Osteocyte (in vitro differentiated cells): ENCODE measurements at regions not wholly inside any gene's neighbourhood (a gene's known extent, or its start where the extent isn't known, plus 50 kb on each side); places are given as distances from the start of the nearest gene placed in this dataset.

Experiments used
- DNase-seq: peaks from one replicate; pipeline ENCODE4 v3.0.0; 2021; ENCODE audit warnings: mixed read lengths; ENCODE audit not compliant: unreplicated experiment; ENCODE audit errors: extremely low spot score
- H3K27ac Mint-ChIP-seq: one replicate; pipeline ENCODE4 v1.8.0; 2021; ENCODE audit warnings: mild to moderate bottlenecking, mixed read lengths; ENCODE audit not compliant: unreplicated experiment
- H3K27me3 Mint-ChIP-seq: one replicate; pipeline ENCODE4 v1.8.0; 2021; ENCODE audit warnings: mixed read lengths; ENCODE audit not compliant: unreplicated experiment
- H3K36me3 Mint-ChIP-seq: one replicate; pipeline ENCODE4 v1.8.0; 2021; ENCODE audit warnings: mixed read lengths; ENCODE audit not compliant: unreplicated experiment
- H3K4me1 Mint-ChIP-seq: one replicate; pipeline ENCODE4 v1.8.0; 2021; ENCODE audit warnings: mixed read lengths; ENCODE audit not compliant: unreplicated experiment
- H3K4me3 Mint-ChIP-seq: one replicate; pipeline ENCODE4 v1.8.0; 2021; ENCODE audit warnings: mild to moderate bottlenecking, moderate library complexity, mixed read lengths; ENCODE audit not compliant: unreplicated experiment
- H3K9me3 Mint-ChIP-seq: one replicate; pipeline ENCODE4 v1.8.0; 2021; ENCODE audit warnings: mixed read lengths; ENCODE audit not compliant: unreplicated experiment
- CTCF ChIP-seq: fragments of 200-600 bp; sonication (generic); IDR thresholded peaks from 2 replicates; pipeline ENCODE4 v1.5.0; 2021; ENCODE audit warnings: antibody characterized with exemption, mild to moderate bottlenecking, moderate library complexity

GRCh38 chr5:173735691-173736090 lies 119.2 kb upstream of the BOD1 start:
- Mint-ChIP-seq H3K9me3 (no peaks in the 10 kb centered on the region), H3K4me1 (peaks cover 7% of the 10 kb centered on the region), H3K27me3 (no peaks in the 10 kb centered on the region), H3K4me3 (no peak overlapping the region), H3K36me3 (no peaks in the 10 kb centered on the region), H3K27ac (no peak overlapping the region)
- DNase-seq = no peak
- no peak for TF ChIP-seq CTCF

- TF ChIP-seq CTCF = no peak
- H3K4me1 Mint-ChIP-seq = peaks cover 7% of the 10 kb centered on the region
- H3K27ac Mint-ChIP-seq = no peak overlapping the region
- H3K9me3 Mint-ChIP-seq = no peaks in the 10 kb centered on the region
- no peak overlapping the region for H3K4me3 Mint-ChIP-seq
- DNase-seq = no peak
- H3K27me3 Mint-ChIP-seq = no peaks in the 10 kb centered on the region
- H3K36me3 Mint-ChIP-seq = no peaks in the 10 kb centered on the region
Measured at GRCh38 chr5:173736374-173736773, 119.9 kb upstream of the BOD1 start.

- no peak for DNase-seq
- Mint-ChIP-seq H3K4me1 (peaks cover 7% of the 10 kb centered on the region), H3K9me3 (no peaks in the 10 kb centered on the region), H3K36me3 (no peaks in the 10 kb centered on the region), H3K4me3 (no peak overlapping the region), H3K27ac (no peak overlapping the region), H3K27me3 (no peaks in the 10 kb centered on the region)
- no peak for TF ChIP-seq CTCF
Measured at GRCh38 chr5:173736923-173737412, 120.5 kb upstream of the BOD1 start.

GRCh38 chr5:173739741-173740140 lies 123.3 kb upstream of the BOD1 start:
- TF ChIP-seq CTCF = no peak
- Mint-ChIP-seq H3K36me3 (no peaks in the 10 kb centered on the region), H3K27ac (peak overlapping the region; percentile 27), H3K4me1 (peaks cover 9% of the 10 kb centered on the region), H3K27me3 (no peaks in the 10 kb centered on the region), H3K9me3 (no peaks in the 10 kb centered on the region), H3K4me3 (no peak overlapping the region)
- no peak for DNase-seq

- no peak overlapping the region for H3K27ac Mint-ChIP-seq
- H3K36me3 Mint-ChIP-seq = no peaks in the 10 kb centered on the region
- H3K27me3 Mint-ChIP-seq = no peaks in the 10 kb centered on the region
- no peak overlapping the region for H3K4me3 Mint-ChIP-seq
- DNase-seq = no peak
- H3K9me3 Mint-ChIP-seq = no peaks in the 10 kb centered on the region
- H3K4me1 Mint-ChIP-seq = peaks cover 13% of the 10 kb centered on the region
- no peak for TF ChIP-seq CTCF
Measured at GRCh38 chr5:173740400-173740799, 124.0 kb upstream of the BOD1 start.
